ENCODE measurements at regions not wholly inside any gene's neighbourhood (a gene's known extent, or its start where the extent isn't known, plus 50 kb on each side); places are given as distances from the start of the nearest gene placed in this dataset.
"Not testable (repeated sequence)": the region's sequence is repeated elsewhere in the genome, so short reads cannot be mapped to it uniquely, and the experiment has no call there.

DNA sequence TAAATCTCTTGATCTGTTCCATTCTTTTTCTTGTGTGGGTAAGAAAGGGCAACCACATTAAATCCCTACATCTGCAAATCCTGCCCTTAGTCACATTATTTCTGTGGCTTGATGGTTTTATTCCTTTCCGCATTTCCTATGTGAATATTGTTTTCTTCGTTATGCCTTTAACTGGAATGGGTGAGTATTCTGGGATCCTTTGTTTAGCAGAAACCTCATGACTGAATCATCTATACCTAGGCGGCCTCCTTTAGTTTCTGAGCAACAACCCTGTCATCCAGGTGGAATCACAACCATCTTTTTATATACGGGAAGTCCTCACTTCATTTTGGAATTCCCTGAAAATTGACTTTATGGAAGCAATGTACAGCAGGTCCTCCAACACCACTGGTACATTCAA lies 409.5 kb downstream of the DIRAS2 start:
- TF ChIP-seq CTCF (conservative IDR thresholded peaks at IDR 0.05; ENCODE audit: low read depth in 2 of 2); POLR2AphosphoS5 (IDR thresholded peaks at IDR 0.05; ENCODE audit: low read depth); EZH2 (IDR thresholded peaks at IDR 0.05; ENCODE audit: low read depth, unreplicated experiment); STAT1 (IDR thresholded peaks at IDR 0.05; ENCODE audit: unreplicated experiment); CREB1 (CRISPR knock-in tag; IDR thresholded peaks at IDR 0.05; ENCODE audit: low read depth); JUNB (IDR thresholded peaks at IDR 0.05; ENCODE audit: unreplicated experiment); NANOG (IDR thresholded peaks at IDR 0.05; ENCODE audit: borderline replicate concordance); ZNF114 (CRISPR knock-in tag; IDR thresholded peaks at IDR 0.05): not testable (repeated sequence)
- TF ChIP-seq, protein P1, sequence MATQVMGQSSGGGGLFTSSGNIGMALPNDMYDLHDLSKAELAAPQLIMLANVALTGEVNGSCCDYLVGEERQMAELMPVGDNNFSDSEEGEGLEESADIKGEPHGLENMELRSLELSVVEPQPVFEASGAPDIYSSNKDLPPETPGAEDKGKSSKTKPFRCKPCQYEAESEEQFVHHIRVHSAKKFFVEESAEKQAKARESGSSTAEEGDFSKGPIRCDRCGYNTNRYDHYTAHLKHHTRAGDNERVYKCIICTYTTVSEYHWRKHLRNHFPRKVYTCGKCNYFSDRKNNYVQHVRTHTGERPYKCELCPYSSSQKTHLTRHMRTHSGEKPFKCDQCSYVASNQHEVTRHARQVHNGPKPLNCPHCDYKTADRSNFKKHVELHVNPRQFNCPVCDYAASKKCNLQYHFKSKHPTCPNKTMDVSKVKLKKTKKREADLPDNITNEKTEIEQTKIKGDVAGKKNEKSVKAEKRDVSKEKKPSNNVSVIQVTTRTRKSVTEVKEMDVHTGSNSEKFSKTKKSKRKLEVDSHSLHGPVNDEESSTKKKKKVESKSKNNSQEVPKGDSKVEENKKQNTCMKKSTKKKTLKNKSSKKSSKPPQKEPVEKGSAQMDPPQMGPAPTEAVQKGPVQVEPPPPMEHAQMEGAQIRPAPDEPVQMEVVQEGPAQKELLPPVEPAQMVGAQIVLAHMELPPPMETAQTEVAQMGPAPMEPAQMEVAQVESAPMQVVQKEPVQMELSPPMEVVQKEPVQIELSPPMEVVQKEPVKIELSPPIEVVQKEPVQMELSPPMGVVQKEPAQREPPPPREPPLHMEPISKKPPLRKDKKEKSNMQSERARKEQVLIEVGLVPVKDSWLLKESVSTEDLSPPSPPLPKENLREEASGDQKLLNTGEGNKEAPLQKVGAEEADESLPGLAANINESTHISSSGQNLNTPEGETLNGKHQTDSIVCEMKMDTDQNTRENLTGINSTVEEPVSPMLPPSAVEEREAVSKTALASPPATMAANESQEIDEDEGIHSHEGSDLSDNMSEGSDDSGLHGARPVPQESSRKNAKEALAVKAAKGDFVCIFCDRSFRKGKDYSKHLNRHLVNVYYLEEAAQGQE (IDR thresholded peaks at IDR 0.05; ENCODE audit: unreplicated experiment), result not testable (repeated sequence)
- TF ChIP-seq, protein P2, sequence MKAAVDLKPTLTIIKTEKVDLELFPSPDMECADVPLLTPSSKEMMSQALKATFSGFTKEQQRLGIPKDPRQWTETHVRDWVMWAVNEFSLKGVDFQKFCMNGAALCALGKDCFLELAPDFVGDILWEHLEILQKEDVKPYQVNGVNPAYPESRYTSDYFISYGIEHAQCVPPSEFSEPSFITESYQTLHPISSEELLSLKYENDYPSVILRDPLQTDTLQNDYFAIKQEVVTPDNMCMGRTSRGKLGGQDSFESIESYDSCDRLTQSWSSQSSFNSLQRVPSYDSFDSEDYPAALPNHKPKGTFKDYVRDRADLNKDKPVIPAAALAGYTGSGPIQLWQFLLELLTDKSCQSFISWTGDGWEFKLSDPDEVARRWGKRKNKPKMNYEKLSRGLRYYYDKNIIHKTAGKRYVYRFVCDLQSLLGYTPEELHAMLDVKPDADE (IDR thresholded peaks at IDR 0.05), result not testable (repeated sequence)

Data from GM23338 (cell line).